H9 (cell line): ENCODE measurements at regions not wholly inside any gene's neighbourhood (a gene's known extent, or its start where the extent isn't known, plus 50 kb on each side); places are given as distances from the start of the nearest gene placed in this dataset.

Source experiments
- DNase-seq: peaks from one replicate; pipeline ENCODE4 v3.0.0-alpha.2; 2017
- H2AFZ ChIP-seq: one replicate; pipeline ENCODE4 v1.6.1; 2013; ENCODE audit warnings: mild to moderate bottlenecking, low read length, control low read depth, moderate library complexity
- H2AK5ac ChIP-seq: 2 replicates; pipeline ENCODE4 v1.6.1; 2013; ENCODE audit warnings: low read length, control low read depth, mixed read lengths; ENCODE audit not compliant: insufficient read length
- H2BK120ac ChIP-seq: one replicate; pipeline ENCODE4 v1.6.1; 2013; ENCODE audit warnings: low read depth, mild to moderate bottlenecking, low read length, control low read depth, inconsistent platforms; ENCODE audit not compliant: poor library complexity, severe bottlenecking
- H2BK12ac ChIP-seq: 2 replicates; pipeline ENCODE4 v1.6.1; 2013; ENCODE audit warnings: low read length, control low read depth, mixed read lengths, low read depth; ENCODE audit not compliant: insufficient read length
- H2BK15ac ChIP-seq: 2 replicates; pipeline ENCODE4 v1.6.1; 2013; ENCODE audit warnings: low read depth, low read length, control low read depth
- H2BK20ac ChIP-seq: one replicate; pipeline ENCODE4 v1.6.1; 2013; ENCODE audit warnings: low read depth, mild to moderate bottlenecking, low read length, control low read depth, inconsistent platforms; ENCODE audit not compliant: poor library complexity, severe bottlenecking
- H2BK5ac ChIP-seq: 2 replicates; pipeline ENCODE4 v1.6.1; 2013; ENCODE audit warnings: low read length, control low read depth, mixed read lengths; ENCODE audit not compliant: insufficient read length
- H3K14ac ChIP-seq: 2 replicates; pipeline ENCODE4 v1.6.1; 2013; ENCODE audit warnings: low read length, control low read depth; ENCODE audit not compliant: insufficient read depth
- H3K18ac ChIP-seq: 2 replicates; pipeline ENCODE4 v1.6.1; 2013; ENCODE audit warnings: low read depth, mild to moderate bottlenecking, mixed read lengths, low read length, control low read depth; ENCODE audit not compliant: insufficient read length
- H3K23ac ChIP-seq: 2 replicates; pipeline ENCODE4 v1.6.1; 2013; ENCODE audit warnings: low read length, control low read depth, mixed read lengths, low read depth; ENCODE audit not compliant: insufficient read length
- H3K23me2 ChIP-seq: 2 replicates; pipeline ENCODE4 v1.6.1; 2013; ENCODE audit warnings: low read depth, mild to moderate bottlenecking, mixed read lengths, low read length, control low read depth; ENCODE audit not compliant: insufficient read length, poor library complexity, severe bottlenecking
- H3K27ac ChIP-seq: 2 replicates; pipeline ENCODE4 v1.5.1; 2013; ENCODE audit warnings: low read length, control low read depth, mixed read lengths, low read depth; ENCODE audit not compliant: insufficient read length
- H3K27me3 ChIP-seq: 2 replicates; pipeline ENCODE4 v1.6.1; 2013; ENCODE audit warnings: low read length, control low read depth, inconsistent platforms; ENCODE audit not compliant: insufficient read depth
- H3K4ac ChIP-seq: 2 replicates; pipeline ENCODE4 v1.6.1; 2013; ENCODE audit warnings: low read depth, mild to moderate bottlenecking, control low read depth, inconsistent platforms, low read length, moderate library complexity
- H3K4me1 ChIP-seq: 2 replicates; pipeline ENCODE4 v1.6.1; 2013; ENCODE audit warnings: low read length, control low read depth, inconsistent platforms; ENCODE audit not compliant: insufficient read depth
- H3K4me2 ChIP-seq: 2 replicates; pipeline ENCODE4 v1.6.1; 2013; ENCODE audit warnings: low read length, control low read depth, mixed read lengths; ENCODE audit not compliant: insufficient read length, insufficient read depth
- H3K56ac ChIP-seq: 2 replicates; pipeline ENCODE4 v1.6.1; 2013; ENCODE audit warnings: low read depth, mild to moderate bottlenecking, mixed read lengths, low read length, control low read depth; ENCODE audit not compliant: insufficient read length
- H3K79me1 ChIP-seq: 2 replicates; pipeline ENCODE4 v1.6.1; 2013; ENCODE audit warnings: low read depth, mild to moderate bottlenecking, moderate library complexity, low read length, control low read depth, inconsistent platforms; ENCODE audit not compliant: insufficient read depth, poor library complexity, severe bottlenecking
- H3K79me2 ChIP-seq: 2 replicates; pipeline ENCODE4 v1.6.1; 2013; ENCODE audit warnings: low read length, control low read depth, inconsistent platforms; ENCODE audit not compliant: insufficient read depth
- H3K9ac ChIP-seq: 2 replicates; pipeline ENCODE4 v1.6.1; 2013; ENCODE audit warnings: low read length, control low read depth, mixed read lengths; ENCODE audit not compliant: insufficient read length; ENCODE audit errors: extremely low read depth
- H3K9me3 ChIP-seq: one replicate; pipeline ENCODE4 v1.6.1; 2013; ENCODE audit warnings: low read depth, low read length, inconsistent platforms; ENCODE audit not compliant: control insufficient read depth
- H3T11ph ChIP-seq: one replicate; pipeline ENCODE4 v1.6.1; 2013; ENCODE audit warnings: mild to moderate bottlenecking, low read length, control low read depth, inconsistent platforms
- H4K20me1 ChIP-seq: one replicate; pipeline ENCODE4 v1.6.1; 2013; ENCODE audit not compliant: control insufficient read depth, insufficient read length, insufficient read depth
- H4K5ac ChIP-seq: 2 replicates; pipeline ENCODE4 v1.6.1; 2013; ENCODE audit warnings: low read depth, mild to moderate bottlenecking, mixed read lengths, low read length, control low read depth; ENCODE audit not compliant: insufficient read length
- H4K8ac ChIP-seq: replicated peaks from 2 replicates; pipeline ENCODE4 v1.6.1; 2013; ENCODE audit warnings: low read length, control low read depth, mixed read lengths, low read depth; ENCODE audit not compliant: insufficient read length
- H4K91ac ChIP-seq: 2 replicates; pipeline ENCODE4 v1.6.1; 2013; ENCODE audit warnings: low read depth, mild to moderate bottlenecking, moderate library complexity, mixed read lengths, low read length, control low read depth; ENCODE audit not compliant: insufficient read length
- H3K27ac Mint-ChIP-seq, 3 experiments: 2 replicates in 2 of 3; 3 replicates in 1 of 3; pipeline ENCODE4 v1.8.0; 2020 to 2021; ENCODE audit warnings: mixed read lengths in 3 of 3, mild to moderate bottlenecking in 1 of 3, moderate library complexity in 1 of 3
- H3K27me3 Mint-ChIP-seq: 2 replicates; pipeline ENCODE4 v1.8.0; 2021; ENCODE audit warnings: low read depth, mild to moderate bottlenecking, moderate library complexity, mixed read lengths
- H3K36me3 Mint-ChIP-seq, 3 experiments: 2 replicates in 2 of 3; 3 replicates in 1 of 3; pipeline ENCODE4 v1.8.0; 2020 to 2021; ENCODE audit warnings: low read depth in 3 of 3, mixed read lengths in 3 of 3; ENCODE audit not compliant: insufficient read depth in 1 of 3
- H3K4me1 Mint-ChIP-seq, 2 experiments: 2 replicates each; pipeline ENCODE4 v1.8.0; 2020; ENCODE audit warnings: mixed read lengths in 2 of 2
- H3K4me3 Mint-ChIP-seq, 2 experiments: 2 replicates in 1 of 2; 3 replicates in 1 of 2; pipeline ENCODE4 v1.8.0; 2020 to 2021; ENCODE audit warnings: mild to moderate bottlenecking in 2 of 2, mixed read lengths in 2 of 2, moderate library complexity in 1 of 2
- H3K9me3 Mint-ChIP-seq, 2 experiments: 2 replicates in 1 of 2; 3 replicates in 1 of 2; pipeline ENCODE4 v1.8.0; 2020; ENCODE audit warnings: mild to moderate bottlenecking in 2 of 2, mixed read lengths in 2 of 2, moderate library complexity in 1 of 2
- WGBS: extraction: QIAGEN DNeasy Blood & Tissue Kit; methylation state at CpG from one replicate; pipeline ENCODE4 v1.1.7; 2013; ENCODE audit warnings: missing lambda C conversion rate, low lambda C conversion rate, mixed read lengths; ENCODE audit not compliant: insufficient read length; ENCODE audit errors: extremely low coverage; 5-methylcytosine and 5-hydroxymethylcytosine counted together
- TF ChIP-seq, protein P1 (sequence below): fragments of 200-600 bp; sonication (generic); conservative IDR thresholded peaks from 3 replicates; pipeline ENCODE4 v1.8.0; 2021; ENCODE audit warnings: antibody characterized with exemption, mild to moderate bottlenecking

DNA sequence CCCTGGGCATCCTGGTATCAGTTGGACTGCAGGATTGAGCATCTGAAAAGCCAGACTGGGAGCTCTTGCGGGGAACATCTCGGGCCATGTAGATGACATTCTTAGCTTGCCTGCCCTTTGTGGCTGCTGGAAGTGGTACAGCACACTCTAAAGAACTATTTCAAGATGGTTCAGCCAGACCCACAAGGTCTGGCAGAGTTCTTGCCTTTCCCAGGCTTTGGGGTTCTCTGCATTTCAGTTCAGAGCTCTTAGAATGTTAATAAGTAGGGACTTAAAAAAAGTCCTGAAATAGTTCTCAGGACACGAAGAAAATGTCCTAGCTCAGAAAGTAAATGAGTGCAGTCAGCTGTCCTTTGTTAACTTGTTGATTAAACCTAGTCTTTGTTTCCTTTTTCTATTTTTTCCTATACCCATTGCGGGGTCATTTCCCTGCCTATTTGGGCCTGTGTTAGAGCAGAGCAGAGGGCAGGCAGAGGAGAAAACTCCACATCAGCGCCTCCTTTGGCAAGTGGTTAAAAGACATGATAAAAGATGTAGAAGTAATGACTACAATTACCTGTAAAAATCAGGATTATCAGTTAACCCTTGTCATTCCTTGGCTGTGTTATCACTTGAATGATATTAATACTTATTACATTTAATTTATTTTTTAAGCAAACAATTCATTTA lies 291.5 kb downstream of the ZSWIM6 start:
- Histone ChIP-seq H3K4me1 (no peaks in the 10 kb centered on the region; the same call in 1 of the 2 replicates), H2BK120ac (no peak overlapping the region), H3K4ac (no peak overlapping the region), H3K23me2 (peaks cover 12% of the 10 kb centered on the region), H3K27me3 (no peaks in the 10 kb centered on the region), H2BK12ac (no peak overlapping the region), H3K56ac (no peak overlapping the region), H4K91ac (no peak overlapping the region), H2BK20ac (no peak overlapping the region), H3K9me3 (no peaks in the 10 kb centered on the region), H4K5ac (no peak overlapping the region), H4K20me1 (no peaks in the 10 kb centered on the region), H3K79me2 (no peaks in the 10 kb centered on the region), H2BK15ac (no peak overlapping the region), H3K79me1 (no peaks in the 10 kb centered on the region), H3T11ph (no peak overlapping the region), H3K14ac (no peak overlapping the region), H2BK5ac (no peak overlapping the region), H3K18ac (no peak overlapping the region), H3K9ac (no peak overlapping the region), H3K4me2 (no peak overlapping the region), H3K23ac (no peak overlapping the region), H4K8ac (no peak overlapping the region), H2AK5ac (no peak overlapping the region), H3K27ac (no peak overlapping the region), H2AFZ (no peak overlapping the region)
- TF ChIP-seq, protein P1, sequence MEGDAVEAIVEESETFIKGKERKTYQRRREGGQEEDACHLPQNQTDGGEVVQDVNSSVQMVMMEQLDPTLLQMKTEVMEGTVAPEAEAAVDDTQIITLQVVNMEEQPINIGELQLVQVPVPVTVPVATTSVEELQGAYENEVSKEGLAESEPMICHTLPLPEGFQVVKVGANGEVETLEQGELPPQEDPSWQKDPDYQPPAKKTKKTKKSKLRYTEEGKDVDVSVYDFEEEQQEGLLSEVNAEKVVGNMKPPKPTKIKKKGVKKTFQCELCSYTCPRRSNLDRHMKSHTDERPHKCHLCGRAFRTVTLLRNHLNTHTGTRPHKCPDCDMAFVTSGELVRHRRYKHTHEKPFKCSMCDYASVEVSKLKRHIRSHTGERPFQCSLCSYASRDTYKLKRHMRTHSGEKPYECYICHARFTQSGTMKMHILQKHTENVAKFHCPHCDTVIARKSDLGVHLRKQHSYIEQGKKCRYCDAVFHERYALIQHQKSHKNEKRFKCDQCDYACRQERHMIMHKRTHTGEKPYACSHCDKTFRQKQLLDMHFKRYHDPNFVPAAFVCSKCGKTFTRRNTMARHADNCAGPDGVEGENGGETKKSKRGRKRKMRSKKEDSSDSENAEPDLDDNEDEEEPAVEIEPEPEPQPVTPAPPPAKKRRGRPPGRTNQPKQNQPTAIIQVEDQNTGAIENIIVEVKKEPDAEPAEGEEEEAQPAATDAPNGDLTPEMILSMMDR = peak; percentile 68
- H3K4me3 Mint-ChIP-seq = no peak overlapping the region
- no CpG with 5 or more reads among the region's 5 CpGs for WGBS
- no peaks in the 10 kb centered on the region for H3K36me3 Mint-ChIP-seq
- peak overlapping the region in 1 of 3 experiments; percentile 87; a peak in 1 of 7 replicates for H3K27ac Mint-ChIP-seq
- H3K9me3 Mint-ChIP-seq = no peaks in the 10 kb centered on the region
- peak; percentile 52 for DNase-seq
- peaks cover 17 to 19% of the 10 kb centered on the region in 2 experiments for H3K4me1 Mint-ChIP-seq
- peaks cover 3% of the 10 kb centered on the region; the same call in 1 of the 2 replicates for H3K27me3 Mint-ChIP-seq
